RKO (cell line): ENCODE measurements at regions not wholly inside any gene's neighbourhood (a gene's known extent, or its start where the extent isn't known, plus 50 kb on each side); places are given as distances from the start of the nearest gene placed in this dataset.
"Not testable (repeated sequence)": the region's sequence is repeated elsewhere in the genome, so short reads cannot be mapped to it uniquely, and the experiment has no call there.

ENCODE experiments used
- DNase-seq: peaks from one replicate; pipeline ENCODE4 v3.0.0-alpha.2; 2016; ENCODE audit warnings: low spot score

DNA sequence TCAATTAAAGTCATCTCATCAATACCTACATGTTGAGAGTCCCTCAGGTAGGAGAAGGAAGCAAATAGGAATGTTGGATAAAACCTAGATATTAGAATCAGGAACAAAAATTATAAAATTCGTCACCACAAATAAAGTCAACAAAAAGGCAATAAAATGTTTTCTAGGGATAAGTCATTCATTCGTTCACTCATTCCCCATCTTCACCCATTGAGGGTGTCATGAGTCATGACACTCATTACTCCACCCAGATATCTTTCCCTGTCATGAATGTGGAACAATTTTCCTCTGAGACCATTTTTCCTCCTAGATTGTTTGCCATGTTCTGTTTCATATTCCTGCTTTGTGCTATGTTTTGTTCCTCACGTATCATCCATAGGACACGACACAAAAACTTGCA is 50.9 kb upstream of the OLIG3 start:
- DNase-seq: no peak

DNA sequence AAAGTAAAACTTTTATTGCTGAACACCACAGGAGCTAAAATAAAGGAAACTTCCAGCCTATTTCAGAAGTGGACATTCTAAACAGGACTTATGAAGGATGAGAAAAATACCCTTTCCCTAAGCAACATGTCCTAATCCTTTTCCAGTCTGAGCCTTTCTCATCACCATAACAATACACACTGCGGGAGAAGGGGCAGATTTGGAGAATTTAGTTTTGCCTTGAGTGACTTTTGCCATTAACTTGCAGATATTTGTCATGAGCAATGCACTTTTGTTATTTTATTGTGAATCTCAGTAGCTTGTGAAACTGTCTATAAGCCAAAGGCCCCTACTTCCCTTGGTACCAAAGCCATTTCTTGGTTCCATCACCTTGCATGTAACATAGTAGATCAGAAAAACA is 53.0 kb upstream of the OLIG3 start:
- DNase-seq: no peak

DNA sequence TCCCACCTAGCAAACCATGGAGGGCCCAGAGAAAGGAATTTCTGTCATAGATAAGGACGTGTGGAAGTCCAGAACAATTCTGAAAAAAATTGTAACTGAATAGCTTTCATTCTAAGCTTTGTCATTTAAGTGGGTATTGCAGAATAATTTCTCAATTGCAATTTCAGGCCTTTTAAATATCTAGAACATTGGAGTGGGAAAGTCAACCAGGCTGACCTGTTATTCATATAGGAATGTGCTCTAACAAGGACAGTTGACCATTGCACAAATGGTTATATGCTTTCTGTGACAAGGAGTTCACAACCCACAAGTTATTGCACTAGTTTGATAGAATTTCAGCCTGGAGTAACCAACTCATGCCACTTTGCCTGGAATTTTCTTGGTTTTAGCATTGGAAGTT is 53.4 kb upstream of the OLIG3 start:
- no peak for DNase-seq

DNA sequence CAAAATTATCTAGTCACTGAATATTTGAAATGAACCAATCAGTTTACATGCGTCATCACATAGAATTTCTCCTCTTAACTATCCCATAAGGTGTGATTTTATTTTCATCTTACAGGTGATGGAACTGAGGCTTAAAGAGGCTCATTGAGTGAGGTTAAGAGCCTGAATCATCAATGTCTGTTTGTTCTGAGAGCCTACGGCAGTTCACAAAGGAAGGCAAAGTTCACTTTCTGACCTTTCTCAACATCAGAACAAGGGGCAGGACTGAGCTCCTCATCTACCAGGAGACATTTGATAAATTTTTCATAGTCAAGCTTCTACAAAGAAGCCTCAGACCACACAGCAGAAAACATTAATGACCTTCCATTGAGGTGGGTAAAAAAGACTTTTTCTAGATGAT is 54.9 kb upstream of the OLIG3 start:
- DNase-seq: no peak

DNA sequence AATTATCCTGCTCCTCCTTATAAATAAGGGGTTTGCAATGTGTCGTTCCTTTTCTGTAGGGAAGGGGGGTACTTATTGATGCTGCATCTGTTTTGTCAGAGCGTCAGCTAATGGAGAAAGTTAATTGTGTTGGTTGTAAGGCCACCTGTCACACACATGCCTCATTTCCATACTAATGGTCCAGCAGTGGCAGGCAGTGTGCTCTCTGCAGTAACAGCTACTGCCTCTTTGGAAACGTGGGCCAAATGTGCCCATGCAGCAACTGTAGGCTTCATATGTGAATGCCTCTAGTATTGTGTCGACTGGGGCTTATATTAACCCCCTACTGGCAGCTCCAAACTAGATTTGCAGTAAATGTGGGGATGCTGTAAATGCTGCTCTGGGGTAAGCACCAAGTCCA is 56.3 kb upstream of the OLIG3 start:
- DNase-seq: no peak

DNA sequence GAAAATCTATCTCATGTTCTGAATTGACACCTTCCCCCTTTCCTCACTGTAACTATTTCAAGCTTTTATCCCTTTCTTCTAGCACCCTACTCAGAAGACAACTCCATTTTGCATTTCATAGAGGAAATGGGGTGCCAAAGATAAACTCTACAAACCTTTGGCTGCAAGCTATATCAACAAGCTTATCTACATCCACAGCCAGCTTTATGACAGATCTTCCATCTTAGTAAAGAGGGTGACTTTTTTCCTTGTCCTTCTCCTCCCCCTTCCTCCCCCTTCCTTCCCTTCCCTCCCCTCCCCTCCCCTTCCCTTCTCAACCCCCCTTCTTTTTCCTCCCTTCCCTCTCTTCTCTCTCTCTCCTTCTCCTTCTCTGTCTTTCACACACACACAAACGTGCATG is 58.0 kb upstream of the OLIG3 start:
- DNase-seq: no peak

DNA sequence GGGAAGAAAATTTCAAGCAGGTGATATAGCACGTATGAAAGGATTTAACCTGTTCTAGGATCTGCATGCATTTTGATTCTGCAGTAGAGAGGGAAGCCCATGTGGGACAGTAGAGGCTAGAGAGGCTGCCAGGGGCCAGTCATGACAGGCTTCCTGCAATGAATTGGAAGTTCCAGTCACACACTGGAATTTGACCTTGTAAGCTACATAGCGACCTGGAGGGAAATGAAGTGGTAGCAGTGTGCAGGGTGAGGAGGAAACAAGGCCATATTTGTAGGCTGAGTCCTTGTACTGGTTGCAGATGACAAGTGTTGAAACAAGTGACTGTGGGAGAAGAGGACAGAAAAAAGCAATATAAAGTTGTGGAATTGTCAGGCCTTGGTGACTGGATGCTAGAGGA is 58.6 kb upstream of the OLIG3 start:
- DNase-seq: no peak

DNA sequence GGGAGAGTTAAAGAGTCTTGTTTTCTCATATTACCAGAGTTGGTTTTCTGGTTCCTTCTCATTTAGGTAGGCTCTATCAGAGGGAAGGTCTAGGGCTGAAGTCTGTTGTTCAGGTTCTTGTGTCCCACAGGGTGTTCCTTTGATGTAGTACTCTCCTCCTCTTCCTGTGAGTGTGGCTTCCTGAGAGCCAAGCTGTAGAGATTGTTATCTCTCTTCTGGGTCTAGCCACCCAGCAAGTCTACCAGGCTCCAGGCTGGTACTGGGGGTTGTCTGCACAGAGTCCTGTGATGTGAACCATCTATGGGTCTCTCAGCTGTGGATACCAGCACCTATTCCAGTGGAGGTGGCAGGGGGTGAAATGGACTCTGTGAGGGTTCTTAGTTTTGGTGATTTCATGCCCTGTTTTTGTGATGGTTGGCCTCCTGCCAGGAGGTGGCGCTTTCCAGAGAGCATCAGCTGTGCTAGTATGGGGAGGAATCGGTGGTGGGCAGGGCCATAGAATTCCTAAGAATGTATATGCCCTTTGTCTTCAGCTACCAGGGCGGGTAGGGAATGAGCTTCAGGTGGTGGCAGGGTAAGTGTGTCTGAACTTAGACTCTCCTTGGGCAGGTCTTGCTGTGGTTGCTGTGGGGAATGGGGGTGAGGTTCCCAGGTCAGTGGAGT is 65.5 kb upstream of the OLIG3 start:
- not testable (repeated sequence) for DNase-seq

DNA sequence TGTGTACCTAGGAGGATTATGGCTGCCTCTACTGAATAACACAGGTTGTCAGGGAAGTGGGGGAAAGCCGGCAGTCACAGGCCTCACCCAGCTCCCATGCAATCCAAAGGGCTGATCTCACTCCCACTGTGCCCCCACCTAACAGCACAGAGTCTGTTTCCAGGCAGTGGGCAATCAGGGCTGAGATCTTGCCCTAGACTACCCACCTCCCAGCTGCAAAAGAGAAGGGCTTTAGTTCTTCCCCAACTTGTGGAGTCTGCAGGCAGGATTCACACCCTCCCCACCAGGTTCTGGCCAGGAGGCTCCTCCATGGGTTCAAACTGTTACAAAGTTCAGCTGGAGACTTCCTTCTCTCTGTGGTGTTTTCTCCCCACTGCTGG is 66.0 kb upstream of the OLIG3 start:
- no peak for DNase-seq

DNA sequence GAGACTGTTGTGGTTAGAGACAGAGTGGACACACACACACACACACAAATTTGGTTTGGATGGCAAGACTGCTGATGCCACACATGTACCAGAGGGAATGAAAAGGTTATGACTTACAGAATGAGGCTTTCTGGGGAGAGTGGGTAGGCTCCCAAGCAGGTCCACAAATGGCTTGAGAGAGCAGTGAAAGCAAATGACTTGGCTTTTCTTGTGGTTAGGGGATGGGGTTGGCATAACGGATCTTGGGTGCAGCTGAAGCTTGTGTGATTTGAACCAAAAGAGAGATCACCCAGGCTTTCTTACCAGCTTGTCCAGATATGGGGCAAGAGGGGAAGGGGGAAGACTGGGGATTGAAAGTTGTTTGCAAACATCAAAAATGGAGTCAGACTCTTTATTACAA is 73.9 kb upstream of the OLIG3 start:
- no peak for DNase-seq

DNA sequence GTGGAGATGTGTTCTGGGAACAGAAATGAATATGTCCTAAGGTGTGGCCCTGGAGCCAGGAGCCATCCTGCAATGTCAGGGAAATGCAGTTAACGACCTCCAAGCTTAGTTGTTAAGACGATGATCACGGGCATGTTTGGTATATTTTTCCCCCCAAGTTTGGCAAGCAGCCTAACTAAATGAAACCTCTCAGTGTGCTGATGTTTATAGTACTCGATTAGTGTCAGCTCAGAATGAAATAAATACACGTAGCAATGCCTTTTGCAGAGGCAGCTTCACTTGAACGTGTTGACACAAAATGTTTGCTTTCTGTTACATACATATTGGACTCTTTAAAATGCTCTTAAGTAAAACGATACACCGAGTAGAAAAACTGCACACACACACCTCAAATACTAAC is 76.2 kb upstream of the OLIG3 start:
- DNase-seq: no peak

DNA sequence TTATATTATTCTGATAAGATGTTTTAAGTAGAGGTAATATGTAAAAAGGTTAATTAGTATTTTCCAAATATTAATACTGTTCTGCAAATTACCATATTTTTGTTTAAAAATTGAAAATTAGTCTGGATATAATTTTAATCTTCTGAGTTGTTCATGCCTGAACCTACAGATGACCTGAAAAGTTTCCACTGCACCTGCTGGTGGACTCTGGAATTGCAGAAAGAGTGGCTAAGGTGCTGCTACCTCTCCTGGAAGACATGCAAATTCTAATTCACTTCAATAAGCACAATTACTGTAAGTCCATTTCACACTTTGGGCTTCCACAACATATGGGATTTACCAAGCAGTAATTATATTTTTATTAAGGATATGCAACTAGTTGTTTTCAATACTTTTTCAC is 77.7 kb upstream of the OLIG3 start:
- peak; percentile 16 for DNase-seq

DNA sequence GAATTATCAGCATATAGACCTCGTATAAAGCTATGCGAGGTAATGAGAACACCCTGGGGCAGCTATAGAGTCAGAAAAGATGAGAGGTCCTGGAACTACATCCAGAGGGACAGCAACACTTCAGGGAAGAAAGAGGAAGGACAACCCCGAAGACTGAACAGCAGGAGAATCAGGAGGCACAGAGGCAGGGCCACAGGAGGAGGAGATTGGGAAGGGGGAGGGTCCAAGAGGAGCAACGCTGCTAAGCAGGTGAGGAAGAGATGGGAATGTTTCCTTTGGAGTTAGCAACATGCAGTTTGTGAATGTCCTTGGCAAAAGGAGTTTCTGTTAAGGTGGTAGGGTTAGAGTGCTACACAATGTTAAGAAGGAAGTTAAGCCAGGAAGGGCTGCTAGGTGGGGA is 79.5 kb upstream of the OLIG3 start:
- no peak for DNase-seq

DNA sequence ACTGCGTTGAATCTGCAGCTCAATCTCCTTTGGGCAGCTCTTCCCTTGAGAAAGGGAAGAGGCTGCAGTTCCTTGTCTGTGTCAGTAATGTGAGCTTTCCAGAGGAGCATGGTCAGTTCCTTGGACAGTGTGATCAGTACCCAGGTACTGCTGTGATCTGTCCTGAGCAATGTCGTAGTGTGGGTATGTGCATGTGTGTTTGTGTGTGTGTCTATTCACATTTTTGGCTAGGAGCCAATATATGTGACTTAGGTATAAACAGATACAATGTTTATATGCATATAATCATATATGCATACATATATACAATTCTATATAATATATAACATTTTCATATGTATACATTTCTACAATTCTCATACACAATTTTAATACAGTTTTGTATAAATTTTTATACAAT is 85.4 kb upstream of the OLIG3 start:
- no peak for DNase-seq

DNA sequence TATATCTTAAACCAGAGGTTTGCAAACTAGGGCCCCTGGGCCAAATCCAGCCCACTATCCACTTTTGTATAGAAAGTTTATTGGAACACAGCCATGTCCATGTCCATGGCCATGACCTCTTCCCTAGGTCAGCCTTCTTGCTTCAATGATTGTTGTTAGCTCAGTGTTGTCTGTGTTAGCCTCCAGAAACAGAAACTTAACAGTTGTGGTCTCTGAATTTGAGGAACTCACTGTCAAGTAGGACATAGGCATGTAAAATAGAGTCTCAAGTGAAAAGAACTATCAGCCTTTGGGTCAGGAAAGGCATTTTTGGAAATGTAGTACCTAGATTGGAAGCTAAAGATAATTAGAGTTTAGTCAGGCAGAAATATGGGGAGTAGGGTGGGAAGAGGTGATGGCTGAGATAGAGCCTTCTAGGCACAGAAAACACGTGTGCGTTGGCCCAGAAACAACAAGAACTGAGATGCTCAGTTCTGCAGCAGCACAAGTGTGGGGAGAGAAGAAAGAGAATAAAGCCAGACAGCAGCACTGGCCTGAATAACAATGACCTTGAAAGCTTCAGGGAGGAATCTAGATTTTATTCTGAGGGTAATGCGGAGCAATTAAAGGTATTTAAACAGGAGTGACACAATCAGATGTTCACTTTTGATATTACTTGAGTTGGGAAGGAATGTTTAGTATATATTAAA is 87.0 kb upstream of the OLIG3 start:
- DNase-seq: no peak

DNA sequence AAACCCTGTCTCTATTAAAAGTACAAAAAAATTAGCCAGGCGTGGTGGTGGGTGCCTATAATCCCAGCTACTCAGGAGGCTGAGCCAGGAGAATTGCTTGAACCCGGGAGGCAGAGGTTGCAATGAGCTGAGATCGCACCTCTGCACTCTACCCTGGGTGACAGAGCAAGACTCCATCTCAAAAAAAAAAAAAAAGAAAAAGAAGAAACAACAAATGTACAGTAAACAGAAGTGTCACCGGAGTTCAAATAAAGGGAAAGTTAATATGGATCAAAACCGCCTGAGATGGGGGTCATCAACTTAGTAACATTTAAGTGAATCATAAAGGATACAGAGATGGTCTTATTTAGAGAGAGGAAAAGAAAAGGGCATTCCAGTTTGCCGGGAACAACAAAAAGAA is 89.3 kb upstream of the OLIG3 start:
- DNase-seq: not testable (repeated sequence)

DNA sequence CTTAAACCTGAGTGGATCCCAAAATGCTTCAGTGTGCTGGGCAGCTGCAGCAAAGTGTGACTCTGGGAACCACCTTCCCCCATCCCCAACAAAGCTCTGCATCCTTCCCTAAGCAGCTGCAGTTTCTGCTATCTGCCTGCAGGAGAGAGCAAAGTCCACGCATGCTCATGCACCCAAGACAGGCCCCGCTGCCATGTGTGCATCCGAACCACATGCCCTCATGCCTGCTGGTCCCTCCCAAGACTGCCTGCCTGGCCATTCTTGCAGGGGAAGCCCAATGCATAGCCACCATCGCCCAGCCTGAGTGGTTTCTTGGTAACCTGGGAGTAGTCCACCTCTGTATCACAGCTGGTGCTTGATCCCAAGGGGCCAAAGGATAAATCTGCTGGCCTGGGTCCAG is 94.3 kb upstream of the OLIG3 start:
- DNase-seq: no peak

DNA sequence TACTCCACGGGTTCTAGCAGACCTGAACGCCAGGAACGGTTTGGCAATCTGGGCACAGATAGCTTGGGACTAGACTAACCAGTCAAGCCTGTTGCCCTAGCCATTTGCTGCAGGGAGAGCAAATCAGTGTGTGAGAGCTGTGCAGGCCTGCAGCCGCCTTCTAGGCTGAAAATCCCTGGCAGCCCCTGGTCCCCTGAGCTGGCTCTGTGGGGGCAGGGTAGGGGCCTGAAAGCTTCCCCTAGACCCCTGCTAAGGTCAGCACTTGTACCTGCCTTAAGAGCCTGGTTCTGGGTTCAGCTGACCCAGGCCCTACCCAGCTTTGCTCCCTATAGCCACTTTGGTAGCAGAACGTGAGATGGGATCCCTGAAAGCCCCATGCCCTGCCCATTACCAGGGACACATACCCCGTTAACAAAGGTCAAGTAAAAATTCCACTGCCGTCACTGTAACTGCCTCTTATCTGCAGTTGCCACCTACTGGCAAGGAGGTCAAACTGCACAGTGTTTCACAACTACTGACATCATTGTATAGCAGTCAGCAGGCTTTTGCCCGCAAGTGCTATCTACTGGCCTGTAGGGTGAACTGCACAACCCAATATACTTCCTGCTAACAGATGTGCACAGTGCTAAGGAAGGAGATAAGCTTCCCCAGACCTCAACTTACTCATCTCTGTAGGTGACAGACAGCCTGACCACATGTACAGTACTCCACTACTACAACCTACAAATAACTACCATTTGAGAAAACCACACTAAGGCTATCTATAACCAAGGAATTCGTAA is 95.1 kb upstream of the OLIG3 start:
- peak; percentile 82 for DNase-seq

DNA sequence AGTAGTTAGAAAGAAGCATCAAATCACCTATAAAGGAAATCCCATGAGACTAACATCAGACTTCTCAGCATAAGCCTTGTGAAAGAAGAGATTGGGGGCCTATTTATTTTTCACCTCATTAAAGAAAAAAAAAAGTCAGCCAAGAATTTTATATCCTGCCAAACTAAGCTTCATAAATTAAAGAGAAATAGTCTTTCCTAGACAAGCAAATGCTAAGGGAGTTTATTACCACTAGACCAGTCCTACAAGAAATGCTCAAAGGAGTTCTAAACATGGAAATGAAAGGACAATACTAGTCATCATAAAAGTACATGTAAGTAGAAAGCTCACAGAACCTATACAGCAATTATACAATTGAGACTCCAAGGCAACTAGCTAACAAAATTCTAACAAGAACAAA is 96.5 kb upstream of the OLIG3 start:
- no peak for DNase-seq

DNA sequence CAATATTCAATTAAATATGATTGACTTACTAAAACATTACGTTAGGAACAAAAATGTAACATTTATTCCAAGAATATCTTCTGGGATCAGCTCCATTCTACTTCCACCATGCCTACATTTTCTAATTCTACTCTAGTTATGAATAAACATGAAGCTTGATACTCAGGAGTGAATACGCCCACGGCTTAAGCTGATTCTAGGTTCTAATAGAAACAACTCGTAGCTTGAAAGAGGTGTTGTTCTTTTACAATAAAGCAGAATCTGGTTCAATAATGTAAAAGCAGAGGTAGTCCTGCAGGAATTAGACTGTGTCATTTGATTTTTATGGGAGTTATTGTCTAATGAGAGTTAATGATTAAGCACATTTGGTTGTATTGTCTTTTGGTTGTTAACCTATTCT is 107.3 kb upstream of the OLIG3 start:
- no peak for DNase-seq

DNA sequence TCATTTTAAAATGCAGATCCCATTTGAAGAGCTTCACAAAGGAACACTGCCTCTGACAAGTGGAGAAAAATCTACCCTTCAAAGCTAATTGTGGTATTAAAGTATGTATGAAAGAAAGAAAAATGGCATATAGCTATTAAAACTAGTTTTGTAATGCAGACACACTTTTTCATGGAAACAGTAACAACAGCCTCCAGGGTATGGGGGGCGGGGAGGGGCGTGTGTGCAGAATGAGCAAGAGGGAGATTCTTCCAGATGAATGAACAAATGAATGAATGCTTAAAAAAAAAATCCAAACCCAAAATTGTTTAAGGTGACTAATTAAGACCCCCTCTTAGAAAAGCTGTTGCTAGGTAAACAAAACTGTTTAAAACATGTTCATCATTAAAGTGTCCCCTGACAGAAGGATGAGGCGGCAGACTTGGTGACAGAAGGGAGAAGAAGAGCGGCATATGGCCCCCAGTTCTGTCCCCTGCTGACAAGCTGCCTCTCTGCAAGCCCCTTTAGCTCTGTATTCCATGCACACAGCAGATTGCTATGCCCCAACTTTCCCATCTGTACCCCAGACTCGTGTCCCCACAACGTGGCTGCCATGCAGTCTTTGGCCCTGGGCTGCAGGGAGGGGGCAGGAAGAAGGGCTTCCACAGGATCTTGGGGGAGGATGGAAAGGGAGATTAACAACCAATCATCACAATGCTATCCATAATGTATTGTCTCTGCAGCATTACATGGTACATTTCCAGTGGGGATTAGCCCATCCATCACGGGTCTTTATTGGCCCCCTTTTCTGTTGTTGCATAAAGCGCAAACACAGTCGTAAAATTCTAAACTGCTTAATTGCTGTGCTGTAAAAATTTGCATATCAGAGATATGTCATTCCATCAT is 108.4 kb upstream of the OLIG3 start:
- no peak for DNase-seq

DNA sequence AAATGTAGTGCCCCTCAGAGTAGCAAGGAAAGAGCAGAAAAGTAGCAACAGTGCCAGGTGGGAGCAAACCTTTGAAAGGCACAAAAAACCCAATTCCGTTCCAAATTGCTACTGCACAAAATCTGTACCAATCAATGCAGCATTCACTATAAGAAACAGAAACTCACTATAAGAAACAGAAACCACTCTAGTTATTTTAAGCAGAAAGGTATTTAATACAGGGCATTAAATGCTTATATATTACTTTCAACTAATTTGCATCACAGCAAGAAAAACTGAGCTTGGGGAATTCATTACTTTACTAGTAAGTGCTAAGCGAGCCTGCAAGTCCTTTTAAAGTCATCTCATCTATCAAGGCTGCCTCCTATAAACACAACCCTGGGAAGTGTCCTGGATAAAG is 116.5 kb upstream of the OLIG3 start:
- DNase-seq: no peak

DNA sequence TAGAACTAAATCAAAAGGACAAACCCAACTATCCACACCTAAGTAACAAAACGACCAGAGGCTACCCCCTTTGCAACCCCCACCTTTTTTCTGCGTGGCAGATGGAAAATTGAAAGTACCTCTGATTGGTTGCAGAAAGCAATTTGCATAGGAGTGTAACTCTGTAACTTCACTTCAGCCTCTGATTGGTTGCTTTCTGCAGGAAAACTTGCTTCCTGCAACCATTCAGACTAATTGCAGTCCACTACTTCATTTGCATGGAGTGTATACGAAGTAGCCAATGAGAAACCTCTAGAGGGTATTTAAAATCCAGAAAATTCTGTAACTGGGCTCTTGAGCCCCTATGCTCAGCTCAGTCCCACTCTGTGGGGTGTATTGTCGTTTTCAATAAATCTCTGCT is 129.1 kb upstream of the OLIG3 start:
- DNase-seq: no peak
